Memory B cell (primary cell): ENCODE measurements at regions not wholly inside any gene's neighbourhood (a gene's known extent, or its start where the extent isn't known, plus 50 kb on each side); places are given as distances from the start of the nearest gene placed in this dataset.
A peak's percentile ranks its signal among the peaks of the same experiment; 100 is the strongest.
"Not testable (repeated sequence)": the region's sequence is repeated elsewhere in the genome, so short reads cannot be mapped to it uniquely, and the experiment has no call there.

Source experiments
- ATAC-seq: fragments of 150-1000 bp; cut with Tn5 transposase; 2 replicates; pipeline ENCODE4 v1.10.0; 2021; ENCODE audit warnings: low read depth, mild to moderate bottlenecking, moderate library complexity
- DNase-seq, 2 donors: peaks; one replicate each; pipeline ENCODE4 v3.0.0; 2022; ENCODE audit warnings: low spot score in 2 of 2
- H3K27ac Mint-ChIP-seq: one replicate; pipeline ENCODE4 v1.8.0; 2022; ENCODE audit warnings: mild to moderate bottlenecking, moderate library complexity, mixed read lengths
- H3K27me3 Mint-ChIP-seq: one replicate; pipeline ENCODE4 v1.8.0; 2022; ENCODE audit warnings: mixed read lengths
- H3K36me3 Mint-ChIP-seq: one replicate; pipeline ENCODE4 v1.8.0; 2022; ENCODE audit warnings: mild to moderate bottlenecking, mixed read lengths
- H3K4me1 Mint-ChIP-seq: one replicate; pipeline ENCODE4 v1.8.0; 2022; ENCODE audit warnings: mixed read lengths
- H3K4me3 Mint-ChIP-seq: one replicate; pipeline ENCODE4 v1.8.0; 2022; ENCODE audit warnings: mild to moderate bottlenecking, moderate library complexity, mixed read lengths
- H3K9me3 Mint-ChIP-seq: one replicate; pipeline ENCODE4 v1.8.0; 2022; ENCODE audit warnings: mixed read lengths

- no peak overlapping the region for H3K27ac Mint-ChIP-seq
- H3K27me3 Mint-ChIP-seq = no peaks in the 10 kb centered on the region
- H3K9me3 Mint-ChIP-seq = no peaks in the 10 kb centered on the region
- ATAC-seq (no peak), DNase-seq (no peak)
- H3K36me3 Mint-ChIP-seq = no peaks in the 10 kb centered on the region
- no peaks in the 10 kb centered on the region for H3K4me1 Mint-ChIP-seq
- no peak overlapping the region for H3K4me3 Mint-ChIP-seq
These were observed 355.1 kb upstream of the ZC3H15 start for GRCh38 chr2:186130748-186131641.

GRCh38 chr2:186135686-186136085 lies 350.4 kb upstream of the ZC3H15 start:
- Mint-ChIP-seq H3K27ac (no peak overlapping the region), H3K36me3 (no peaks in the 10 kb centered on the region), H3K4me1 (no peaks in the 10 kb centered on the region), H3K9me3 (no peaks in the 10 kb centered on the region), H3K27me3 (no peaks in the 10 kb centered on the region), H3K4me3 (no peak overlapping the region)
- no peak for DNase-seq
- no peak for ATAC-seq

GRCh38 chr2:186136860-186137259 lies 349.2 kb upstream of the ZC3H15 start:
- no peaks in the 10 kb centered on the region for H3K36me3 Mint-ChIP-seq
- H3K4me1 Mint-ChIP-seq = no peaks in the 10 kb centered on the region
- H3K9me3 Mint-ChIP-seq = no peaks in the 10 kb centered on the region
- H3K4me3 Mint-ChIP-seq = no peak overlapping the region
- DNase-seq = no peak
- no peak for ATAC-seq
- no peak overlapping the region for H3K27ac Mint-ChIP-seq
- H3K27me3 Mint-ChIP-seq = no peaks in the 10 kb centered on the region

- H3K27me3 Mint-ChIP-seq = no peaks in the 10 kb centered on the region
- no peaks in the 10 kb centered on the region for H3K4me1 Mint-ChIP-seq
- ATAC-seq = no peak
- H3K36me3 Mint-ChIP-seq = no peaks in the 10 kb centered on the region
- no peak for DNase-seq
- no peak overlapping the region for H3K4me3 Mint-ChIP-seq
- H3K9me3 Mint-ChIP-seq = no peaks in the 10 kb centered on the region
- H3K27ac Mint-ChIP-seq = no peak overlapping the region
These were observed 347.2 kb upstream of the ZC3H15 start for GRCh38 chr2:186138845-186139244.

- Mint-ChIP-seq H3K27me3 (no peaks in the 10 kb centered on the region), H3K4me3 (no peak overlapping the region), H3K27ac (no peak overlapping the region), H3K36me3 (peaks cover 42% of the 10 kb centered on the region), H3K9me3 (peaks cover 28% of the 10 kb centered on the region), H3K4me1 (peaks cover 3% of the 10 kb centered on the region)
- no peak for ATAC-seq
- DNase-seq = no peak
These were observed 327.0 kb upstream of the ZC3H15 start for GRCh38 chr2:186159101-186159500.

GRCh38 chr2:186164325-186164724 lies 321.7 kb upstream of the ZC3H15 start:
- peaks cover 33% of the 10 kb centered on the region for H3K36me3 Mint-ChIP-seq
- ATAC-seq = no peak

GRCh38 chr2:186170693-186171092 lies 315.4 kb upstream of the ZC3H15 start:
- ATAC-seq (no peak), DNase-seq (no peak)
- H3K36me3 Mint-ChIP-seq = peaks cover 10% of the 10 kb centered on the region
- H3K9me3 Mint-ChIP-seq = peaks cover 2% of the 10 kb centered on the region
- no peak overlapping the region for H3K27ac Mint-ChIP-seq
- no peak overlapping the region for H3K4me3 Mint-ChIP-seq
- no peaks in the 10 kb centered on the region for H3K27me3 Mint-ChIP-seq
- no peaks in the 10 kb centered on the region for H3K4me1 Mint-ChIP-seq

More at GRCh38 chr2:186164325-186164724, 321.7 kb upstream of the ZC3H15 start:
- H3K27me3 Mint-ChIP-seq = no peaks in the 10 kb centered on the region
- H3K4me3 Mint-ChIP-seq = no peak overlapping the region
- H3K4me1 Mint-ChIP-seq = peaks cover 3% of the 10 kb centered on the region
- DNase-seq = no peak
- H3K9me3 Mint-ChIP-seq = peaks cover 13% of the 10 kb centered on the region
- no peak overlapping the region for H3K27ac Mint-ChIP-seq

GRCh38 chr2:186181625-186182024 lies 304.4 kb upstream of the ZC3H15 start:
- no peak overlapping the region for H3K4me3 Mint-ChIP-seq
- H3K27ac Mint-ChIP-seq = no peak overlapping the region
- H3K4me1 Mint-ChIP-seq = peaks cover 6% of the 10 kb centered on the region
- ATAC-seq = no peak
- DNase-seq = no peak
- H3K9me3 Mint-ChIP-seq = no peaks in the 10 kb centered on the region
- no peaks in the 10 kb centered on the region for H3K27me3 Mint-ChIP-seq
- H3K36me3 Mint-ChIP-seq = peaks cover 7% of the 10 kb centered on the region

- not testable (repeated sequence) for ATAC-seq, H3K9me3 Mint-ChIP-seq, DNase-seq, H3K36me3 Mint-ChIP-seq, H3K4me3 Mint-ChIP-seq, H3K4me1 Mint-ChIP-seq, H3K27me3 Mint-ChIP-seq, H3K27ac Mint-ChIP-seq
These were observed 303.7 kb upstream of the ZC3H15 start for GRCh38 chr2:186182366-186182765.

- ATAC-seq = peak; percentile 55
- no peaks in the 10 kb centered on the region for H3K9me3 Mint-ChIP-seq
- peaks cover 6% of the 10 kb centered on the region for H3K4me1 Mint-ChIP-seq
- H3K27me3 Mint-ChIP-seq = no peaks in the 10 kb centered on the region
- H3K36me3 Mint-ChIP-seq = peaks cover 7% of the 10 kb centered on the region
- no peak for DNase-seq
- H3K27ac Mint-ChIP-seq = peak overlapping the region; percentile 29
- H3K4me3 Mint-ChIP-seq = no peak overlapping the region
These were observed 302.7 kb upstream of the ZC3H15 start for GRCh38 chr2:186183406-186183805.

- ATAC-seq = no peak
- no peak overlapping the region for H3K27ac Mint-ChIP-seq
- DNase-seq = no peak
These were observed 298.2 kb upstream of the ZC3H15 start for GRCh38 chr2:186187854-186188253.

GRCh38 chr2:186189816-186190215 lies 296.2 kb upstream of the ZC3H15 start:
- H3K9me3 Mint-ChIP-seq = peaks cover 2% of the 10 kb centered on the region

More at GRCh38 chr2:186187854-186188253, 298.2 kb upstream of the ZC3H15 start:
- Mint-ChIP-seq H3K27me3 (no peaks in the 10 kb centered on the region), H3K4me3 (no peak overlapping the region), H3K9me3 (peaks cover 2% of the 10 kb centered on the region), H3K36me3 (peaks cover 7% of the 10 kb centered on the region), H3K4me1 (peaks cover 6% of the 10 kb centered on the region)

GRCh38 chr2:186195696-186196095 lies 290.4 kb upstream of the ZC3H15 start:
- Mint-ChIP-seq H3K9me3 (peaks cover 2% of the 10 kb centered on the region), H3K27ac (no peak overlapping the region), H3K4me3 (no peak overlapping the region), H3K4me1 (no peaks in the 10 kb centered on the region), H3K27me3 (no peaks in the 10 kb centered on the region), H3K36me3 (peaks cover 5% of the 10 kb centered on the region)
- no peak for ATAC-seq
- DNase-seq = no peak

More at GRCh38 chr2:186189816-186190215, 296.2 kb upstream of the ZC3H15 start:
- no peak overlapping the region for H3K27ac Mint-ChIP-seq
- no peak for ATAC-seq
- peaks cover 7% of the 10 kb centered on the region for H3K36me3 Mint-ChIP-seq
- no peak overlapping the region for H3K4me3 Mint-ChIP-seq
- DNase-seq = no peak
- H3K4me1 Mint-ChIP-seq = no peaks in the 10 kb centered on the region
- H3K27me3 Mint-ChIP-seq = no peaks in the 10 kb centered on the region

GRCh38 chr2:186197955-186198354 lies 288.1 kb upstream of the ZC3H15 start:
- no peak for DNase-seq
- Mint-ChIP-seq H3K27ac (no peak overlapping the region), H3K9me3 (no peaks in the 10 kb centered on the region), H3K4me1 (peaks cover under 1% of the 10 kb centered on the region), H3K27me3 (no peaks in the 10 kb centered on the region), H3K4me3 (no peak overlapping the region), H3K36me3 (peaks cover 1% of the 10 kb centered on the region)
- ATAC-seq = no peak

- DNase-seq (no peak), ATAC-seq (no peak)
- H3K27ac Mint-ChIP-seq = no peak overlapping the region
- H3K36me3 Mint-ChIP-seq = peaks cover 1% of the 10 kb centered on the region
- no peaks in the 10 kb centered on the region for H3K27me3 Mint-ChIP-seq
- no peak overlapping the region for H3K4me3 Mint-ChIP-seq
- peaks cover 2% of the 10 kb centered on the region for H3K4me1 Mint-ChIP-seq
- H3K9me3 Mint-ChIP-seq = no peaks in the 10 kb centered on the region
These were observed 287.0 kb upstream of the ZC3H15 start for GRCh38 chr2:186199029-186199428.
